ENCODE measurements at regions not wholly inside any gene's neighbourhood (a gene's known extent, or its start where the extent isn't known, plus 50 kb on each side); places are given as distances from the start of the nearest gene placed in this dataset.

- no peak overlapping the region for H3K27ac ChIP-seq
- H3K9me3 ChIP-seq (replicated peaks) = no peaks in the 10 kb centered on the region
- no peaks in the 10 kb centered on the region for H3K36me3 ChIP-seq
- H3K4me1 ChIP-seq (replicated peaks) = peaks cover 25% of the 10 kb centered on the region
- no peak overlapping the region for H3K4me3 ChIP-seq
- DNase-seq (ENCODE audit: low read depth in 1 of 2, low spot score in 2 of 2) = no peak
- no peaks in the 10 kb centered on the region for H3K27me3 ChIP-seq (replicated peaks)
Measured at GRCh38 chr2:144088863-144089262, 431.1 kb downstream of the ZEB2 start.

- no peak for DNase-seq (ENCODE audit: low read depth in 1 of 2, low spot score in 2 of 2)
- peaks cover 37% of the 10 kb centered on the region for H3K4me1 ChIP-seq (replicated peaks)
- no peaks in the 10 kb centered on the region for H3K27me3 ChIP-seq (replicated peaks)
- H3K9me3 ChIP-seq (replicated peaks) = no peaks in the 10 kb centered on the region
- no peaks in the 10 kb centered on the region for H3K36me3 ChIP-seq
- H3K27ac ChIP-seq = no peak overlapping the region
- no peak overlapping the region for H3K4me3 ChIP-seq
Measured at GRCh38 chr2:144086965-144087364, 433.0 kb downstream of the ZEB2 start.

- Histone ChIP-seq H3K27ac (peak overlapping the region; percentile 74), H3K27me3 (replicated peaks) (no peaks in the 10 kb centered on the region), H3K9me3 (replicated peaks) (no peaks in the 10 kb centered on the region), H3K4me3 (no peak overlapping the region), H3K36me3 (no peaks in the 10 kb centered on the region), H3K4me1 (replicated peaks) (peaks cover 37% of the 10 kb centered on the region)
- no peak for DNase-seq (ENCODE audit: low read depth in 1 of 2, low spot score in 2 of 2)
Measured at GRCh38 chr2:144085016-144085415, 434.9 kb downstream of the ZEB2 start.

- no peaks in the 10 kb centered on the region for H3K9me3 ChIP-seq (replicated peaks)
- peaks cover 43% of the 10 kb centered on the region for H3K4me1 ChIP-seq (replicated peaks)
- H3K27ac ChIP-seq = peak overlapping the region; percentile 74
- DNase-seq (ENCODE audit: low read depth in 1 of 2, low spot score in 2 of 2) = peak; percentile 60 to 78
- H3K4me3 ChIP-seq = no peak overlapping the region
- H3K27me3 ChIP-seq (replicated peaks) = no peaks in the 10 kb centered on the region
- H3K36me3 ChIP-seq = no peaks in the 10 kb centered on the region
Measured at GRCh38 chr2:144084114-144084661, 435.7 kb downstream of the ZEB2 start.

GRCh38 chr2:144083211-144083610 is 436.7 kb downstream of the ZEB2 start:
- H3K4me1 ChIP-seq (replicated peaks) = peaks cover 43% of the 10 kb centered on the region

GRCh38 chr2:144082777-144083176 is 437.1 kb downstream of the ZEB2 start:
- no peaks in the 10 kb centered on the region for H3K36me3 ChIP-seq
- H3K9me3 ChIP-seq (replicated peaks) = no peaks in the 10 kb centered on the region
- no peak overlapping the region for H3K4me3 ChIP-seq
- H3K27me3 ChIP-seq (replicated peaks) = no peaks in the 10 kb centered on the region
- peaks cover 43% of the 10 kb centered on the region for H3K4me1 ChIP-seq (replicated peaks)
- no peak for DNase-seq (ENCODE audit: low read depth in 1 of 2, low spot score in 2 of 2)
- peak overlapping the region; percentile 74 for H3K27ac ChIP-seq

More at GRCh38 chr2:144083211-144083610, 436.7 kb downstream of the ZEB2 start:
- peak overlapping the region; percentile 74 for H3K27ac ChIP-seq
- no peaks in the 10 kb centered on the region for H3K36me3 ChIP-seq
- no peaks in the 10 kb centered on the region for H3K9me3 ChIP-seq (replicated peaks)
- H3K4me3 ChIP-seq = no peak overlapping the region
- peak; percentile 26 to 72 for DNase-seq (ENCODE audit: low read depth in 1 of 2, low spot score in 2 of 2)
- H3K27me3 ChIP-seq (replicated peaks) = no peaks in the 10 kb centered on the region

- Histone ChIP-seq H3K36me3 (no peaks in the 10 kb centered on the region), H3K27ac (no peak overlapping the region), H3K4me1 (replicated peaks) (peaks cover 43% of the 10 kb centered on the region), H3K27me3 (replicated peaks) (no peaks in the 10 kb centered on the region), H3K9me3 (replicated peaks) (no peaks in the 10 kb centered on the region), H3K4me3 (no peak overlapping the region)
- DNase-seq (ENCODE audit: low read depth in 1 of 2, low spot score in 2 of 2) = no peak
Measured at GRCh38 chr2:144082327-144082726, 437.6 kb downstream of the ZEB2 start.

GRCh38 chr2:144081272-144081671 is 438.6 kb downstream of the ZEB2 start:
- Histone ChIP-seq H3K4me1 (replicated peaks) (peaks cover 36% of the 10 kb centered on the region), H3K4me3 (no peak overlapping the region), H3K36me3 (no peaks in the 10 kb centered on the region), H3K9me3 (replicated peaks) (no peaks in the 10 kb centered on the region), H3K27ac (no peak overlapping the region), H3K27me3 (replicated peaks) (no peaks in the 10 kb centered on the region)
- DNase-seq (ENCODE audit: low read depth in 1 of 2, low spot score in 2 of 2) = no peak

- H3K4me3 ChIP-seq = no peak overlapping the region
- no peak for DNase-seq (ENCODE audit: low read depth in 1 of 2, low spot score in 2 of 2)
- no peaks in the 10 kb centered on the region for H3K9me3 ChIP-seq (replicated peaks)
- H3K27me3 ChIP-seq (replicated peaks) = no peaks in the 10 kb centered on the region
- peaks cover 28% of the 10 kb centered on the region for H3K4me1 ChIP-seq (replicated peaks)
- H3K27ac ChIP-seq = no peak overlapping the region
- H3K36me3 ChIP-seq = no peaks in the 10 kb centered on the region
Measured at GRCh38 chr2:144079803-144080202, 440.1 kb downstream of the ZEB2 start.

- Histone ChIP-seq H3K4me1 (replicated peaks) (peaks cover 21% of the 10 kb centered on the region), H3K9me3 (replicated peaks) (no peaks in the 10 kb centered on the region), H3K4me3 (no peak overlapping the region), H3K36me3 (no peaks in the 10 kb centered on the region), H3K27me3 (replicated peaks) (no peaks in the 10 kb centered on the region), H3K27ac (no peak overlapping the region)
- DNase-seq (ENCODE audit: low read depth in 1 of 2, low spot score in 2 of 2) = no peak
Measured at GRCh38 chr2:144078802-144079724, 440.9 kb downstream of the ZEB2 start.

- no peak overlapping the region for H3K4me3 ChIP-seq
- no peak for DNase-seq (ENCODE audit: low read depth in 1 of 2, low spot score in 2 of 2)
- H3K36me3 ChIP-seq = no peaks in the 10 kb centered on the region
- H3K9me3 ChIP-seq (replicated peaks) = no peaks in the 10 kb centered on the region
- H3K27ac ChIP-seq = no peak overlapping the region
- H3K4me1 ChIP-seq (replicated peaks) = peaks cover 11% of the 10 kb centered on the region
- H3K27me3 ChIP-seq (replicated peaks) = no peaks in the 10 kb centered on the region
Measured at GRCh38 chr2:144078106-144078505, 441.8 kb downstream of the ZEB2 start.

- Histone ChIP-seq H3K9me3 (replicated peaks) (no peaks in the 10 kb centered on the region), H3K27ac (no peak overlapping the region), H3K4me1 (replicated peaks) (peaks cover 2% of the 10 kb centered on the region; the same call in 1 of the 2 replicates), H3K4me3 (no peak overlapping the region), H3K36me3 (no peaks in the 10 kb centered on the region), H3K27me3 (replicated peaks) (no peaks in the 10 kb centered on the region)
- no peak for DNase-seq (ENCODE audit: low read depth in 1 of 2, low spot score in 2 of 2)
Measured at GRCh38 chr2:144074450-144074849, 445.5 kb downstream of the ZEB2 start.

- no peaks in the 10 kb centered on the region for H3K4me1 ChIP-seq (replicated peaks)
- no peaks in the 10 kb centered on the region for H3K36me3 ChIP-seq
- no peak overlapping the region for H3K4me3 ChIP-seq
- no peak overlapping the region for H3K27ac ChIP-seq
- H3K9me3 ChIP-seq (replicated peaks) = no peaks in the 10 kb centered on the region
- no peak for DNase-seq (ENCODE audit: low read depth in 1 of 2, low spot score in 2 of 2)
- no peaks in the 10 kb centered on the region for H3K27me3 ChIP-seq (replicated peaks)
Measured at GRCh38 chr2:144071461-144071860, 448.5 kb downstream of the ZEB2 start.

GRCh38 chr2:144067506-144067905 is 452.4 kb downstream of the ZEB2 start:
- Histone ChIP-seq H3K36me3 (no peaks in the 10 kb centered on the region), H3K4me1 (replicated peaks) (no peaks in the 10 kb centered on the region), H3K4me3 (no peak overlapping the region), H3K27ac (no peak overlapping the region), H3K9me3 (replicated peaks) (no peaks in the 10 kb centered on the region), H3K27me3 (replicated peaks) (no peaks in the 10 kb centered on the region)
- DNase-seq (ENCODE audit: low read depth in 1 of 2, low spot score in 2 of 2) = no peak

All from SJSA1 (cell line).